Colonic mucosa (tissue), 4 donors: ENCODE measurements at regions not wholly inside any gene's neighbourhood (a gene's known extent, or its start where the extent isn't known, plus 50 kb on each side); places are given as distances from the start of the nearest gene placed in this dataset.
"Not testable (repeated sequence)": the region's sequence is repeated elsewhere in the genome, so short reads cannot be mapped to it uniquely, and the experiment has no call there.

Experiments
- DNase-seq: peaks from one replicate; pipeline ENCODE4 v3.0.0-alpha.2; 2020
- H3K27ac ChIP-seq: fragments of 200-600 bp; one replicate; pipeline ENCODE4 v1.8.0; 2021
- H3K27me3 ChIP-seq: fragments of 200-600 bp; one replicate; pipeline ENCODE4 v1.8.0; 2021
- H3K36me3 ChIP-seq: fragments of 200-600 bp; one replicate; pipeline ENCODE4 v1.8.0; 2021
- H3K4me1 ChIP-seq: fragments of 200-600 bp; one replicate; pipeline ENCODE4 v1.8.0; 2021; ENCODE audit warnings: mild to moderate bottlenecking
- H3K4me3 ChIP-seq: fragments of 200-600 bp; one replicate; pipeline ENCODE4 v1.8.0; 2021
- H3K9ac ChIP-seq, 2 donors: one replicate each; pipeline ENCODE4 v1.7.0; 2013; ENCODE audit warnings: control low read depth in 2 of 2, low read depth in 2 of 2, low read length in 2 of 2
- H3K9me3 ChIP-seq: fragments of 200-600 bp; one replicate; pipeline ENCODE4 v1.8.0; 2021
- CTCF ChIP-seq: fragments of 200-600 bp; IDR thresholded peaks from one replicate; pipeline ENCODE4 v1.8.0; 2022; ENCODE audit warnings: antibody characterized with exemption, mild to moderate bottlenecking
- intact Hi-C: fragments of 100-400 bp; cut with DNase I; formaldehyde crosslinking; loops from one replicate; pipeline ENCODE4 v1.14.1; 2022
- donor health status: healthy.
- donor health status: DM: no; HTN: no; CAD: no.
- donor health status: DM: no; HTN: no; CAD: no.

GRCh38 chr5:104564530-104564929 is 1001.9 kb upstream of the NUDT12 start:
- TF ChIP-seq CTCF = no peak
- intact Hi-C loops = no loop called here
- H3K9me3 ChIP-seq = no peaks in the 10 kb centered on the region
- H3K4me1 ChIP-seq = no peaks in the 10 kb centered on the region
- H3K9ac ChIP-seq = no peak overlapping the region
- DNase-seq = no peak
- H3K36me3 ChIP-seq = no peaks in the 10 kb centered on the region
- no peak overlapping the region for H3K4me3 ChIP-seq
- no peaks in the 10 kb centered on the region for H3K27me3 ChIP-seq
- H3K27ac ChIP-seq = no peak overlapping the region

- Histone ChIP-seq H3K9ac (no peak overlapping the region), H3K9me3 (no peaks in the 10 kb centered on the region), H3K4me1 (no peaks in the 10 kb centered on the region), H3K4me3 (no peak overlapping the region), H3K27me3 (no peaks in the 10 kb centered on the region), H3K27ac (no peak overlapping the region), H3K36me3 (no peaks in the 10 kb centered on the region)
- no peak for TF ChIP-seq CTCF
- DNase-seq = no peak
- intact Hi-C loops = no loop called here
Observed at GRCh38 chr5:104556957-104557356, 994.4 kb upstream of the NUDT12 start.

GRCh38 chr5:104551628-104552027 is 989.0 kb upstream of the NUDT12 start:
- H3K4me3 ChIP-seq = no peak overlapping the region
- TF ChIP-seq CTCF = no peak
- intact Hi-C loops = no loop called here

GRCh38 chr5:104546871-104547270 is 984.3 kb upstream of the NUDT12 start:
- H3K27me3 ChIP-seq, H3K27ac ChIP-seq, H3K4me3 ChIP-seq, H3K9me3 ChIP-seq, H3K36me3 ChIP-seq, H3K9ac ChIP-seq, intact Hi-C loops, H3K4me1 ChIP-seq, DNase-seq: not testable (repeated sequence)

More at GRCh38 chr5:104551628-104552027, 989.0 kb upstream of the NUDT12 start:
- DNase-seq = no peak
- H3K9ac ChIP-seq = no peak overlapping the region
- no peak overlapping the region for H3K27ac ChIP-seq
- no peaks in the 10 kb centered on the region for H3K4me1 ChIP-seq
- no peaks in the 10 kb centered on the region for H3K27me3 ChIP-seq
- no peaks in the 10 kb centered on the region for H3K9me3 ChIP-seq
- no peaks in the 10 kb centered on the region for H3K36me3 ChIP-seq

GRCh38 chr5:104541141-104541785 is 978.7 kb upstream of the NUDT12 start:
- no peaks in the 10 kb centered on the region for H3K36me3 ChIP-seq
- H3K27ac ChIP-seq = no peak overlapping the region
- no peak overlapping the region for H3K9ac ChIP-seq
- TF ChIP-seq CTCF = no peak
- no peak for DNase-seq
- intact Hi-C loops = no loop called here
- H3K4me3 ChIP-seq = no peak overlapping the region
- H3K4me1 ChIP-seq = no peaks in the 10 kb centered on the region
- no peaks in the 10 kb centered on the region for H3K9me3 ChIP-seq
- no peaks in the 10 kb centered on the region for H3K27me3 ChIP-seq

GRCh38 chr5:104540448-104540847 is 977.9 kb upstream of the NUDT12 start:
- Histone ChIP-seq H3K36me3 (no peaks in the 10 kb centered on the region), H3K9me3 (no peaks in the 10 kb centered on the region), H3K27ac (no peak overlapping the region), H3K4me3 (no peak overlapping the region), H3K9ac (no peak overlapping the region), H3K27me3 (no peaks in the 10 kb centered on the region), H3K4me1 (no peaks in the 10 kb centered on the region)
- peak; percentile 32 for DNase-seq
- intact Hi-C loops = no loop called here
- TF ChIP-seq CTCF = no peak
